AG04449 (cell line): ENCODE measurements at regions not wholly inside any gene's neighbourhood (a gene's known extent, or its start where the extent isn't known, plus 50 kb on each side); places are given as distances from the start of the nearest gene placed in this dataset.

Experiments
- CTCF ChIA-PET: fragments of 350-600 bp; formaldehyde crosslinking; extraction: SDS; loops from one replicate; lab custom pipeline; 2021; ENCODE audit warnings: antibody characterized with exemption; lab: Yijun Ruan, JAX
- POLR2A ChIA-PET: fragments of 400-600, 350-600 bp; formaldehyde crosslinking; extraction: SDS; loops from one replicate; lab custom pipeline; 2020; ENCODE audit warnings: antibody characterized with exemption, inconsistent platforms; lab: Yijun Ruan, JAX
- DNase-seq: peaks from one replicate; pipeline ENCODE4 v3.0.0-alpha.2; 2010; ENCODE audit warnings: low read depth, low spot score
- H3K4me3 ChIP-seq: 2 replicates; pipeline ENCODE4 v1.5.1; 2011; ENCODE audit warnings: low read depth, mild to moderate bottlenecking, control low read depth, low read length
- CTCF ChIP-seq: IDR thresholded peaks from one replicate; pipeline ENCODE4 v1.5.1; 2011; ENCODE audit warnings: mild to moderate bottlenecking, moderate library complexity, low read length, control low read depth, inconsistent platforms; ENCODE audit not compliant: insufficient read depth; ENCODE audit errors: missing control alignments

- POLR2A ChIA-PET = no interaction called here
- DNase-seq = no peak
- CTCF ChIA-PET = no interaction called here
- TF ChIP-seq CTCF = no peak
- H3K4me3 ChIP-seq = no peak overlapping the region
These were observed 220.2 kb downstream of the AUH start for GRCh38 chr9:91141407-91141965.

GRCh38 chr9:91143162-91143561 is 218.6 kb downstream of the AUH start:
- ChIA-PET CTCF (no interaction called here), POLR2A (no interaction called here)
- no peak overlapping the region for H3K4me3 ChIP-seq
- no peak for TF ChIP-seq CTCF
- no peak for DNase-seq

- H3K4me3 ChIP-seq = no peak overlapping the region
- ChIA-PET POLR2A (no interaction called here), CTCF (no interaction called here)
- TF ChIP-seq CTCF = no peak
- DNase-seq = no peak
These were observed 218.1 kb downstream of the AUH start for GRCh38 chr9:91143642-91144041.

GRCh38 chr9:91144769-91145168 is 216.9 kb downstream of the AUH start:
- ChIA-PET CTCF (interaction anchor here (1.2 kb wide), 1 partner anchor 10 kb away, joined by 3 read pairs; no protein-coding TSS in a partner anchor), POLR2A (interaction anchor here (0.6 kb wide), 1 partner anchor 810 kb away, joined by 3 read pairs; no protein-coding TSS in a partner anchor)
- TF ChIP-seq CTCF = no peak
- no peak overlapping the region for H3K4me3 ChIP-seq
- no peak for DNase-seq

GRCh38 chr9:91145496-91145895 is 216.2 kb downstream of the AUH start:
- no peak overlapping the region for H3K4me3 ChIP-seq
- no peak for TF ChIP-seq CTCF
- ChIA-PET POLR2A (no interaction called here), CTCF (interaction anchor here (1.2 kb wide), 1 partner anchor 11 kb away, joined by 3 read pairs; no protein-coding TSS in a partner anchor)
- no peak for DNase-seq

GRCh38 chr9:91146391-91147019 is 215.2 kb downstream of the AUH start:
- POLR2A ChIA-PET = no interaction called here
- DNase-seq = no peak
- CTCF ChIA-PET = interaction anchor here (1.6 kb wide), 1 partner anchor 13 kb away, joined by 5 read pairs; no protein-coding TSS in a partner anchor

More at GRCh38 chr9:91146391-91147019, 215.2 kb downstream of the AUH start:
- no peak overlapping the region for H3K4me3 ChIP-seq
- TF ChIP-seq CTCF = no peak
